Nephron (organoid): ENCODE measurements at regions not wholly inside any gene's neighbourhood (a gene's known extent, or its start where the extent isn't known, plus 50 kb on each side); places are given as distances from the start of the nearest gene placed in this dataset.
"Not testable (repeated sequence)": the region's sequence is repeated elsewhere in the genome, so short reads cannot be mapped to it uniquely, and the experiment has no call there.

Source experiments
- H3K27ac Mint-ChIP-seq, 3 experiments: 2 replicates each; pipeline ENCODE4 v1.8.0; 2020; ENCODE audit warnings: mixed read lengths in 3 of 3, mild to moderate bottlenecking in 2 of 3, moderate library complexity in 1 of 3
- H3K27me3 Mint-ChIP-seq: 2 replicates; pipeline ENCODE4 v1.8.0; 2021; ENCODE audit warnings: low read depth, mild to moderate bottlenecking, moderate library complexity, mixed read lengths
- H3K36me3 Mint-ChIP-seq: 2 replicates; pipeline ENCODE4 v1.8.0; 2020; ENCODE audit warnings: low read depth, mixed read lengths
- H3K4me1 Mint-ChIP-seq: 2 replicates; pipeline ENCODE4 v1.8.0; 2020; ENCODE audit warnings: mixed read lengths
- H3K4me3 Mint-ChIP-seq, 3 experiments: 2 replicates each; pipeline ENCODE4 v1.8.0; 2020; ENCODE audit warnings: mild to moderate bottlenecking in 3 of 3, mixed read lengths in 3 of 3, moderate library complexity in 2 of 3
- H3K9me3 Mint-ChIP-seq: 2 replicates; pipeline ENCODE4 v1.8.0; 2020; ENCODE audit warnings: mixed read lengths
- TF ChIP-seq, protein P1 (sequence below), 3 experiments: fragments of 200-600 bp; sonication (generic); IDR thresholded peaks; one replicate each; pipeline ENCODE4 v1.5.0; 2021; ENCODE audit warnings: antibody characterized with exemption in 3 of 3; ENCODE audit not compliant: unreplicated experiment in 3 of 3

DNA sequence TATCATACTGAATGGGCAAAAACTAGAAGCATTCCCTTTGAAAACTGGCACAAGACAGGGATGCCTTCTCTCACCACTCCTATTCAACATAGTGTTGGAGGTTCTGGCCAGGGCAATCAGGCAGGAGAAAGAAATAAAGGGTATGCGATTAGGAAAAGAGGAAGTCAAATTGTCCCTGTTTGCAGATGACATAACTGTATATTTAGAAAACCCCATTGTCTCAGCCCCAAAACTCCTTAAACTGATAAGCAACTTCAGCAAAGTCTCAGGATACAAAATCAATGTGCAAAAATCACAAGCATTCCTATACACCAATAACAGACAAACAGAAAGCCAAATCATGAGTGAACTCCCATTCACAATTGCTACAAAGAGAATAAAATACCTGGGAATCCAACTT, 52.5 kb upstream of the CCDC71L start:
- H3K4me3 Mint-ChIP-seq, H3K4me1 Mint-ChIP-seq, H3K27ac Mint-ChIP-seq, H3K27me3 Mint-ChIP-seq, H3K9me3 Mint-ChIP-seq, H3K36me3 Mint-ChIP-seq: not testable (repeated sequence)

DNA sequence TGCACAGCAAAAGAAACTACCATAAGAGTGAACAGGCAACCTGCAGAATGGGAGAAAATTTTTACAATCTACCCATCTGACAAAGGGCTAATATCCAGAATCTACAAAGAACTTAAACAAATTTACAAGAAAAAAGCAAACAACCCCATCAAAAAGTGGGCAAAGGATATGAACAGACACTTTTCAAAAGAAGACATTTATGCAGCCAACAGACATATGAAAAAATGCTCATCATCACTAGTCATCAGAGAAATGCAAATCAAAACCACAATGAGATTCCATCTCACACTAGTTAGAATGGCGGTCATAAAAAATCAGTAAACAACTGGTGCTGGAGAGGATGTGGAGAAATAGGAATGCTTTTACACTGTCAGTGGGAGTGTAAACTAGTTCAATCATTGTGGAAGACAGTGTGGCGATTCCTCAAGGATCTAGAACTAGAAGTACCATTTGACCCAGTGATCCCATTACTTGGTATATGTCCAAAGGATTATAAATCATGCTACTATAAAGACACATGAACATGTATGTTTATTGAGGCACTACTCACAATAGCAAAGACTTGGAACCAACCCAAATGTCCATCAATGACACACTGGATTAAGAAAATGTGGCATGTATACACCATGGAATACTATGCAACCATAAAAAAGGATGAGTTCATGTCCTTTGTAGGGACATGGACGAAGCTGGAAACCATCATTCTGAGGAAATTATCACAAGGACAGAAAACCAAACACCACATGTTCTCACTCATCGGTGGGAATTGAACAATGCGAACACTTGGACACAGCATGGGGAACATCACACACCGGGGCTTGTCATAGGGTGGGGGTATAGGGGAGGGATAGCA, 53.9 kb upstream of the CCDC71L start:
- not testable (repeated sequence) for H3K27ac Mint-ChIP-seq, H3K4me1 Mint-ChIP-seq, H3K4me3 Mint-ChIP-seq, H3K36me3 Mint-ChIP-seq, H3K27me3 Mint-ChIP-seq, H3K9me3 Mint-ChIP-seq

DNA sequence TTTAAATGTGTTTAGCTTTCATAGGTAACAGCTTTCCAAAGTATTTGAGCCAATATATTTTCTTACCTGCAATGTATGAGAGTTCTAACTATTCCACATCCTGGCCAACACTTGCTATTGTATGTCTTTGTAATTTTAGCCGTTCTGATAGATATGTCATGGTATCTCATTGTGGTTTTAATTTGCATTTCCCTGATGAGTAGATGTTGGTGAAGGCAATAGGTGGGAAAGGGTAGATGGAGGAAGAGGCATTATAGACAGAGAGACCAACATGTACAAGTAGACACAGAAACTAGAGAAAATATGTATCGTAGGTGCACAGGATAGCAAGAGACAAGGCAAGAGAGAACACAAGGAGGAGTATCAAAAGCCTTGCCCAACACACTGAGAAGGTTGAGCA, 54.8 kb upstream of the CCDC71L start:
- H3K4me3 Mint-ChIP-seq: no peak overlapping the region
- TF ChIP-seq, protein P1, sequence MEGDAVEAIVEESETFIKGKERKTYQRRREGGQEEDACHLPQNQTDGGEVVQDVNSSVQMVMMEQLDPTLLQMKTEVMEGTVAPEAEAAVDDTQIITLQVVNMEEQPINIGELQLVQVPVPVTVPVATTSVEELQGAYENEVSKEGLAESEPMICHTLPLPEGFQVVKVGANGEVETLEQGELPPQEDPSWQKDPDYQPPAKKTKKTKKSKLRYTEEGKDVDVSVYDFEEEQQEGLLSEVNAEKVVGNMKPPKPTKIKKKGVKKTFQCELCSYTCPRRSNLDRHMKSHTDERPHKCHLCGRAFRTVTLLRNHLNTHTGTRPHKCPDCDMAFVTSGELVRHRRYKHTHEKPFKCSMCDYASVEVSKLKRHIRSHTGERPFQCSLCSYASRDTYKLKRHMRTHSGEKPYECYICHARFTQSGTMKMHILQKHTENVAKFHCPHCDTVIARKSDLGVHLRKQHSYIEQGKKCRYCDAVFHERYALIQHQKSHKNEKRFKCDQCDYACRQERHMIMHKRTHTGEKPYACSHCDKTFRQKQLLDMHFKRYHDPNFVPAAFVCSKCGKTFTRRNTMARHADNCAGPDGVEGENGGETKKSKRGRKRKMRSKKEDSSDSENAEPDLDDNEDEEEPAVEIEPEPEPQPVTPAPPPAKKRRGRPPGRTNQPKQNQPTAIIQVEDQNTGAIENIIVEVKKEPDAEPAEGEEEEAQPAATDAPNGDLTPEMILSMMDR (IDR thresholded peaks at IDR 0.05; ENCODE audit: unreplicated experiment in 3 of 3): no peak
- H3K27me3 Mint-ChIP-seq: no peaks in the 10 kb centered on the region
- no peaks in the 10 kb centered on the region for H3K9me3 Mint-ChIP-seq
- H3K27ac Mint-ChIP-seq: no peak overlapping the region
- H3K36me3 Mint-ChIP-seq: no peaks in the 10 kb centered on the region
- no peaks in the 10 kb centered on the region for H3K4me1 Mint-ChIP-seq

DNA sequence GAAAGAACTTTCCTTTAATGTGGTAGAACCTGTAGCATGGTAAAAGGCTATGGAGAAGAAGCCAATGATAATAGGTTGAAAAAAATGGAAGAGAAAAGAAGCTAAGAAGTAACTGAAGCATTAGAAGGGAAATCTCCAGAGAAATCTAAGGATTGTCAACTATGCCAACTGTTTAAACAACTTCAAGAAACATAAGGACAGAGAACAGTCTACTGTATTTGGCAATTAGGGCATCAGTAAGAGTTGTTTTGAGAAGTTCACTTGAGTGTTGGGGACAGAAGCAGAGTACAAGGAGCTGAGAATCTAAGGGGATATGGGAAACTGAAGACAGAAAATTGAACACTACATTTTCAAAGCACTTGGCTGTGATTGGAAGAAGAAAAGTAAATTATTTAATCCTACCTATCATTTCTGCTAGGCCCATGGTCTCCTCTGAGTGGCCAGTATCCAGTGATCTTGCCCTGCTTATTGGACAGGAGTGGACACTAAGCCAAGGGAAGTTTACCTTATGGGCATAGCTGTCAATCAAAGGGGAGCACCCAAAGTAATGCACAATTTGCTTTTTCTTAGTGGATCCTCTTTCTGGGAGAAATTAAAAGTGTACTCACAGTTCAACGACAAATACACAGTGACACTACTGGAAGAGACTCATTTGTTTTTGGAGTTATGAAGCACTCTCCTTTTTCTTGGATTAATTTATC, 56.4 kb upstream of the CCDC71L start:
- Mint-ChIP-seq H3K27ac (no peak overlapping the region), H3K4me3 (no peak overlapping the region), H3K27me3 (no peaks in the 10 kb centered on the region), H3K36me3 (no peaks in the 10 kb centered on the region), H3K4me1 (no peaks in the 10 kb centered on the region), H3K9me3 (no peaks in the 10 kb centered on the region)
- TF ChIP-seq, protein P1 (IDR thresholded peaks at IDR 0.05; ENCODE audit: unreplicated experiment in 3 of 3): no peak

DNA sequence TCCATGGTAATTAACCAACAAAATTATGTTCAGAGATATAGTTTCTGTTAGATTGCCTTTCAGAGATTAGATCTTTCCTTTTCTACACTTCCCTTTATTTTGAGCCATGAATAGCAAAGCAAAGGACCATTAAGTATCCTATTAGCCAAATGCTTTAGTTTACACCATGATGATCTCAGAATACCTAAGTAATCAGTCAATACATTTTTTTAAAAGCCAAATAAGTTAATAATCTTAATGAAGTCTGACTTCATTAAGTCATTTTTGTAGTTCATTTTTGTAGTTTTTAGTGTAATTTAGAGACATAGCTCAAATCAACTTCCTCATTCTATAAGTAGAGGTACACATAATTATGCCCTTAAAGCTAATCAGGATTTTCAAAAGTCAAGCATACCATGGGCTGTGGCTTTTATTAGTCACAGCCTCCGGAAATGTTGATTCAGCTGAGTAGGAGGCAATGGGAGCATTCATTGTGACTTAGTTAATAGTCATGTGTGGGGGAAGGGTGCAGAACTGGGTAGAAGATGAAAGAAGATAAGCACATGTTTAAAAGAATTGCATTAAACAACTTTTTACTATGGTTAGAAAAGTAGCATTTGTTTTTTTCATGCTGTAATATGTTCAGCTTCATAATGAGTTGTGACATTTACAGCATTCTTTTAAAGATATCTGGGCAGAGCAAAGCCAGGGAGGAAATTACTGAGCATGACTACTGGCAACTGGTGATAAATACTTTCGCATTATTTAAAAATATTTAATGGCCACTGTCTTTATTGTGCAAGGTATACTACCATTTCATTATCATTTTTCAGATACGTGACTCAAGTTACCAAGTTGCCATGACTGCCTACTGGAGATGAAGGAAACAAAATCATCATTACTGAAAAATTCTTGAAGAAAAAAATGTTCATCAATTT, 57.3 kb upstream of the CCDC71L start:
- Mint-ChIP-seq H3K27me3 (no peaks in the 10 kb centered on the region), H3K4me1 (no peaks in the 10 kb centered on the region), H3K36me3 (no peaks in the 10 kb centered on the region), H3K4me3 (no peak overlapping the region), H3K27ac (no peak overlapping the region), H3K9me3 (no peaks in the 10 kb centered on the region)
- TF ChIP-seq, protein P1 (IDR thresholded peaks at IDR 0.05; ENCODE audit: unreplicated experiment in 3 of 3): no peak

DNA sequence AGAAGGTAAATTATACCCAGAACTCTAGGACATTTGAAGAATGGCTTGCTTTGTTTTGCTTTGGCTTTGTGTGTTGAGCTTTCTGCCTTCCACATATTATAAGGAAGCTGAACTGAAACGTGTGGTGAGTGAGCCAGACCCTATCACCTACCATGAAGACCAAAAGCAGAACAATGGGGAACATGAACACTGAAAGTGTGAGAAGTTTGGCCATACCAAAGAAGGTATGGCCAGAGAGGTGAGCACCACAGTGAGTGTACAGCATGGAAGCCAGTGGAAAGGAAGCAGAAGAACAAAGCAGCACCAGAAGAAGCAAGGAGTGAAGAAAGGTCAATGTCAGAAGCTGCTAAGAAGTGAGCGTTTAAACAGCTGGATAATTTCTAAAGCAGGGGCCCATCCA, 59.7 kb upstream of the CCDC71L start:
- Mint-ChIP-seq H3K36me3 (no peaks in the 10 kb centered on the region), H3K4me3 (no peak overlapping the region), H3K27me3 (peaks cover 4% of the 10 kb centered on the region), H3K9me3 (peaks cover 8% of the 10 kb centered on the region), H3K4me1 (no peaks in the 10 kb centered on the region), H3K27ac (no peak overlapping the region)
- TF ChIP-seq, protein P1 (IDR thresholded peaks at IDR 0.05; ENCODE audit: unreplicated experiment in 3 of 3): no peak
